ENCODE measurements at regions not wholly inside any gene's neighbourhood (a gene's known extent, or its start where the extent isn't known, plus 50 kb on each side); places are given as distances from the start of the nearest gene placed in this dataset.

DNA sequence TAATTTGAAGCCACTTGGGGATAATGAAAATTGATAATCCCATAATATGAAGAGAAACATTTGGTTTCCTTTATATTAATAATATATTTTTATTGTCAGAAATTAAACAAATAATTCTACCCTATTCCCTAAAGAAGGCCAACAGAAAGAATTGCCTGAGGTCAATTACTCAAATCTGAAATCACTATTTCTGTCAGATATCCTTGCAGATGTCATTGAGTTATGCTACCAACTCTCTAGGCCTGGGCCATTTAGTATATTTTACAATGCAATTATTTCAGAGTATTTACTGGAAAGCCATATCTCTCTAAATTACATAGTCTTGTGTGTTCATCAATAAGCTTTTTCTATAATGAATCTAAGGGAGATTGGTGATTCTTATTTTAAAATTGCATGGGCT, 498.1 kb downstream of the KIF20B start:
- H3K36me3 ChIP-seq (ENCODE audit: control insufficient read depth, low read depth, low read length) = no peaks in the 10 kb centered on the region
- no peaks in the 10 kb centered on the region for H3K9me3 ChIP-seq (ENCODE audit: control insufficient read depth, low read depth, low read length)
- H3K27ac ChIP-seq (ENCODE audit: low read length) = no peak overlapping the region
- no peak overlapping the region for H3K4me3 ChIP-seq (ENCODE audit: low read length)
- no peak overlapping the region for H3K9ac ChIP-seq (ENCODE audit: low read length)
- H3K4me1 ChIP-seq (ENCODE audit: control insufficient read depth, low read depth, low read length) = no peaks in the 10 kb centered on the region
- no peaks in the 10 kb centered on the region for H3K27me3 ChIP-seq (ENCODE audit: control insufficient read depth, insufficient read depth, low read length)

DNA sequence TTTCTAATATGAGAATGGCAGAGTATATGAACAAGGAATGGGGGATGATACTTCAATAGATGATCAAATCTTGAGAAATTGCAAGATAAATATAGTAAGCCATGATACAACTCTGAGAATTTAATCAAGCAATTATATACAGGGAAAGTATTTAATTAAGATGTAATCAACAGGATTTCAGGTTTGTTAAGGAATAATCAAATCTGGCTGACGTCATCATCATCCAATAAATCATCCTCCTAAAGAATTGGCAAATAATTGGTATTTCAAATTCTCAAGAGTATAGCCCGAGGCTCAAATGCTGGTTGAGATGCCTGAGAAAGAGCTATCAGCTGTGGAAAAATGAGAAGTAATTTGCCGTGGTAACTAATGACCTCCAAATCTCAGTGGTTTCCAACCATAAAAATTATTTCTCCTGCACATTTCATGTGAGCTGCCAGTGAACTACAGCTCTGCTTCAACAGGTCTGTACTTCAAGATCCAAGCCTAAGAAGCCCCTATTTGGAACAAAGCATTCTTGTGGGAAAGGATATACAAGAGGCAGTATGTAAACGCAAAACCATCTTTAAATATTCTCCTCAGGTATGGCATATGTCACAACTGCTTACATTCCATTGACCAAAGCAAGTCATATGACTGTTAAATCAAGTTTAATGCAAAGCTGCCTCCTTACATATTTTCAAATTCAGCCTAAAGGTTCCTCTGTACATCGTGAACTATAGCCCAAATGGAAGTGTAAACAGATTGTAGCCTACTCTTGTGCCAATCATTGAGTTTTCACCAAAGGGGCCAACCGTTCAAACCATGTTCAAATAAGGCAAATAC, 503.0 kb downstream of the KIF20B start:
- H3K4me1 ChIP-seq (ENCODE audit: control insufficient read depth, low read depth, low read length) = no peaks in the 10 kb centered on the region
- no peak overlapping the region for H3K4me3 ChIP-seq (ENCODE audit: low read length)
- H3K27me3 ChIP-seq (ENCODE audit: control insufficient read depth, insufficient read depth, low read length) = no peaks in the 10 kb centered on the region
- H3K36me3 ChIP-seq (ENCODE audit: control insufficient read depth, low read depth, low read length) = no peaks in the 10 kb centered on the region
- H3K27ac ChIP-seq (ENCODE audit: low read length) = no peak overlapping the region
- no peak overlapping the region for H3K9ac ChIP-seq (ENCODE audit: low read length)
- H3K9me3 ChIP-seq (ENCODE audit: control insufficient read depth, low read depth, low read length) = no peaks in the 10 kb centered on the region

DNA sequence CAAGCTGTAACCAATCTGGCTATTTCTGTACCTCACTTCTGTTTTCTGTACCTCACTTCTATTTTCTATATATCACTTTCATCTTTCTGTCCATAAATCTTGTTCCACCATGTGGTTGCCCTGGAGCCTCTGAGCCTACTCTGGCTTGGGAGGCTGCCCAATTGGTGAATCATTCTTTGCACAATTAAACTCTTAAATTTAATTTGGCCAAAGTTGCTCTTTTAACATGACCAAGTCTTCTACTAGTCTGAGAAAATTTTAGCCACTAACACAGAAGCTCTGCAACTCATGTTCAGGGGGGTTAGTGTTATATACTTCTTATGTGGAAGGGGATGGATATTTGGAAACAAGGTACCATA, 503.5 kb downstream of the KIF20B start:
- Histone ChIP-seq H3K9ac (ENCODE audit: low read length) (no peak overlapping the region), H3K4me1 (ENCODE audit: control insufficient read depth, low read depth, low read length) (no peaks in the 10 kb centered on the region), H3K27me3 (ENCODE audit: control insufficient read depth, insufficient read depth, low read length) (no peaks in the 10 kb centered on the region), H3K9me3 (ENCODE audit: control insufficient read depth, low read depth, low read length) (no peaks in the 10 kb centered on the region), H3K27ac (ENCODE audit: low read length) (no peak overlapping the region), H3K36me3 (ENCODE audit: control insufficient read depth, low read depth, low read length) (no peaks in the 10 kb centered on the region), H3K4me3 (ENCODE audit: low read length) (no peak overlapping the region)

DNA sequence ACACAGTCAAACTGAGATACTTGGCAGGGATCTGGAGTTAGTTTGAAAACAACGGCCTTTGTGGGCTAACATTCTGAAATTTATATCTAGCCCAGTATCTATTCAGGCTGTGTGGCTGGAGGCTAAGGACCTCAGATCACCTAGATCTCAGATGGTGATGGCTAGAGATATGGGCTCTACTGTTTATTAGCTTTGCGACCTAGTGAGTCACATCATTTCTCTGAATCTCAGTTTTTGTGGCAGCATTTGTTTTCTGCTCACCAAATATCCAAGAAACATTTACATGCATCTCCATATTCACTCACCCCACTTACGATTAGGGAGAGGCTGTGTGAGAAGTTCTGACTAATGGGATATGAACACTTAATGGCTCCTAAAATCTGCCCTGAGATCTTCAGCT, 503.9 kb downstream of the KIF20B start:
- no peaks in the 10 kb centered on the region for H3K9me3 ChIP-seq (ENCODE audit: control insufficient read depth, low read depth, low read length)
- no peak overlapping the region for H3K4me3 ChIP-seq (ENCODE audit: low read length)
- H3K4me1 ChIP-seq (ENCODE audit: control insufficient read depth, low read depth, low read length) = no peaks in the 10 kb centered on the region
- H3K9ac ChIP-seq (ENCODE audit: low read length) = no peak overlapping the region
- no peaks in the 10 kb centered on the region for H3K36me3 ChIP-seq (ENCODE audit: control insufficient read depth, low read depth, low read length)
- H3K27ac ChIP-seq (ENCODE audit: low read length) = no peak overlapping the region
- no peaks in the 10 kb centered on the region for H3K27me3 ChIP-seq (ENCODE audit: control insufficient read depth, insufficient read depth, low read length)

DNA sequence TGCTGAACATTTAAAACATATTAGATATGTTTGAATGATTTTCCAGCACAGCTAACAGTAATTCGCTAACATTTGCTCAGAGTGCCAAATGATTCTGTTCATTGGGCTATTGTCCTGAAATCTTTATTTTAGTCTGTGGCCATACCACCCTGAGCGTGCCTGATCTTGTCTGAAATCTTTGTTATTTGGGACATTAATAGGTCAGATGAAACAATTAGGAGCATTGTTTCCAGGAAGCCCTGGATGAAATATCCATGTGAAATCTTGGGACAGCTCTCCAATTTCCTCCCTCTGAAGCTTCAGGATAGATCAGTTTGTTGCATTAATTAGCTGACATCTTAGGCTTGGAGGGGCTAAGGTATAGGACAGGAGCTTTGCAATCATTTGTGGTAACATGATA, 512.0 kb downstream of the KIF20B start:
- Histone ChIP-seq H3K4me3 (ENCODE audit: low read length) (no peak overlapping the region), H3K9ac (ENCODE audit: low read length) (no peak overlapping the region), H3K9me3 (ENCODE audit: control insufficient read depth, low read depth, low read length) (no peaks in the 10 kb centered on the region), H3K27me3 (ENCODE audit: control insufficient read depth, insufficient read depth, low read length) (no peaks in the 10 kb centered on the region), H3K4me1 (ENCODE audit: control insufficient read depth, low read depth, low read length) (no peaks in the 10 kb centered on the region), H3K36me3 (ENCODE audit: control insufficient read depth, low read depth, low read length) (no peaks in the 10 kb centered on the region), H3K27ac (ENCODE audit: low read length) (no peak overlapping the region)

DNA sequence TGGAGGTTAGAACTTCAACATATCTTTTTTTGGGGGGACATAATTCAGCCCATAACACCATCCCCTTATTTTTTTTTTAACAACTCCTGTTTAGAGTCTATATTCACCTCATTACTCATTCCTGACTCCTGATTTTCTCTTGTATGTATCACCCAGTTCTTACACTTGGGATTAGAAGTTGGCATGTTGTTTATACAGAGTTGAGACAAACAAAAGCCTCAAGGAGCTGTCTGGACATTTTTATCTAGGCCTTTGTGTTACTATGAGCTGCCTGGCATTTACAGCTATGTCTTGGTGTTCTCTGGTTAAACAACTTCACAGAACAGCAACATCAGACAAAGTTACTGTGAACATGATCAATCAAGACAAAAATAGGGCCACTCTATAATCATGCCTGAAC, 517.5 kb downstream of the KIF20B start:
- Histone ChIP-seq H3K9me3 (ENCODE audit: control insufficient read depth, low read depth, low read length) (no peaks in the 10 kb centered on the region), H3K4me1 (ENCODE audit: control insufficient read depth, low read depth, low read length) (no peaks in the 10 kb centered on the region), H3K9ac (ENCODE audit: low read length) (no peak overlapping the region), H3K4me3 (ENCODE audit: low read length) (no peak overlapping the region), H3K27me3 (ENCODE audit: control insufficient read depth, insufficient read depth, low read length) (no peaks in the 10 kb centered on the region), H3K36me3 (ENCODE audit: control insufficient read depth, low read depth, low read length) (no peaks in the 10 kb centered on the region), H3K27ac (ENCODE audit: low read length) (no peak overlapping the region)

DNA sequence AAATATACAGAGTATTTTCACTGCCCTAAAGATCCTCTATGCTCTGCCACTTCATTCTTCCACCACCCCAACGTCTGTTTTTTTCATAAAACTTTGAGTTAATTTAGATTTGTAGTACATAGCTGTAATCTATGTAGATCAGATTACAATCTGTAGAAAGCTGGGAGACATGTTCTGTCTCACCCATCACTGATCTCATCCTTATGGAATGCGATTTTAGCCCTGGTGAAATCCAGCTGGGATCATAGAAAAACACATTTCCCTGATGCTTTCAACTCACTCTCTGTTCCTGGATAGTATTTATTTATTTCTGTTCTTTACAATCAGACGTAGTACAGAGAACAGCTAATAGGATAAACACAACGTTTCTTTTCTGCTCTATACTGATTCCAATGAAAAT, 521.0 kb downstream of the KIF20B start:
- Histone ChIP-seq H3K27me3 (ENCODE audit: control insufficient read depth, insufficient read depth, low read length) (no peaks in the 10 kb centered on the region), H3K4me3 (ENCODE audit: low read length) (no peak overlapping the region), H3K36me3 (ENCODE audit: control insufficient read depth, low read depth, low read length) (no peaks in the 10 kb centered on the region), H3K9ac (ENCODE audit: low read length) (no peak overlapping the region), H3K27ac (ENCODE audit: low read length) (no peak overlapping the region), H3K4me1 (ENCODE audit: control insufficient read depth, low read depth, low read length) (no peaks in the 10 kb centered on the region), H3K9me3 (ENCODE audit: control insufficient read depth, low read depth, low read length) (no peaks in the 10 kb centered on the region)

- Histone ChIP-seq H3K4me1 (ENCODE audit: control insufficient read depth, low read depth, low read length) (no peaks in the 10 kb centered on the region), H3K36me3 (ENCODE audit: control insufficient read depth, low read depth, low read length) (no peaks in the 10 kb centered on the region), H3K4me3 (ENCODE audit: low read length) (no peak overlapping the region), H3K9ac (ENCODE audit: low read length) (no peak overlapping the region), H3K27me3 (ENCODE audit: control insufficient read depth, insufficient read depth, low read length) (no peaks in the 10 kb centered on the region), H3K9me3 (ENCODE audit: control insufficient read depth, low read depth, low read length) (no peaks in the 10 kb centered on the region), H3K27ac (ENCODE audit: low read length) (no peak overlapping the region)
Observed at GRCh38 chr10:90222939-90223338, 521.5 kb downstream of the KIF20B start.

DNA sequence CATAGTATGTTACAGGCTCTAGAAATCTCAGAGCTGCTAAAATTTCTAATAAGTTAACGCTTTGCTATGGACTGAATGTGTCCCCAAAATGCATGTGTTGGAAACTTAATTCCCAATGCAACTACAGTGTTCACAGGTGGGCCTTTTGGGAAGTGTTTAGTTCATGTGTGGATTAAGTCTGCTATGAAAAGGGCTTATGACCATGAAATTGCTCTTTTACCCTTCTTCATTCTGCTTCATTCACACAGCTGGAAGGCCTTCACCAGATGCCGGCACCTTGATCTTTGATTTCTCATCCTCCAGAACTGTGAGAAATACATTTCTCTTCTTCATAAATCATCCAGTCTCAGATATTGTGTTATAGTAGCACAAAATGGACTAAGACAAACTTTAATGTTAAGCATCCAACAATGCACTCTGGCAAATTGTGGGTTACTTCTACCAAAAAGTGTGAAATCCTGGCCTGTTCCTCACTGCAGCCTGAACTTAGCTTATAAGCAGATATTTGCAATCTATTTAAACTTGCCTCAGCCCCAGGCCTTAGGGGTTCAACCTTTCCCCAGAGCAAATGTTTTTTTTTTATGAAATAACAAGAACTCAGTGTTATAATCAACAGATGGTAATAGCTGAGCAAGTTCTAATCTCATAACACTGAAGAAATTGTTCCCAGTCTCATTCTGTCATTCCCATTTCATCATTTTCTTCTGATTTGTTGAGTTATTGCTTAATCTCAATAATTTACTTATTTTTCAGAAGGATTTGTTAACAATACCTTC, 523.6 kb downstream of the KIF20B start:
- Histone ChIP-seq H3K9me3 (ENCODE audit: control insufficient read depth, low read depth, low read length) (no peaks in the 10 kb centered on the region), H3K27ac (ENCODE audit: low read length) (no peak overlapping the region), H3K27me3 (ENCODE audit: control insufficient read depth, insufficient read depth, low read length) (no peaks in the 10 kb centered on the region), H3K4me1 (ENCODE audit: control insufficient read depth, low read depth, low read length) (no peaks in the 10 kb centered on the region), H3K9ac (ENCODE audit: low read length) (no peak overlapping the region), H3K36me3 (ENCODE audit: control insufficient read depth, low read depth, low read length) (no peaks in the 10 kb centered on the region), H3K4me3 (ENCODE audit: low read length) (no peak overlapping the region)

GRCh38 chr10:90226517-90226916, 525.1 kb downstream of the KIF20B start:
- no peak overlapping the region for H3K9ac ChIP-seq (ENCODE audit: low read length)
- no peaks in the 10 kb centered on the region for H3K27me3 ChIP-seq (ENCODE audit: control insufficient read depth, insufficient read depth, low read length)
- H3K4me1 ChIP-seq (ENCODE audit: control insufficient read depth, low read depth, low read length) = no peaks in the 10 kb centered on the region

DNA sequence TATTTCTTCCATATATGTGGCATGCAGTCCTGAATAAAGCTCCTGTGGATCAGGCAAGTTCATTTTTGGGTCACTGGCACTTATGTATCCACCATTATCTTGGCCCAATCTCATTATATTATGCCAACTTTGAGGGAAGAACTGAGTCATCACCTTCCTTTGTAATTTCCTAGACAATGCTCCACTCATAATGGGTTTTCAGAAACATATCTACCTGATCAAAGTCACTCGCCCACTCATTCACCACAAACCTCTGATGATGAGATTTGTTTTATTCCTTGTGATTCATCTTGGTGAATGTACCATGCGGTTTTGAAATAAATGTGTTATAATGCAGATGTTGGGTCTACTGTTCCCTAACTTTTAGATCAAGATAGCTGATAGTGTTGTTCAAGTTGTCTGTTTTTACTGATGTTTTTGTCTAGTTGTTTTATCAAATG, 525.8 kb downstream of the KIF20B start:
- no peak overlapping the region for H3K9ac ChIP-seq (ENCODE audit: low read length)
- H3K27ac ChIP-seq (ENCODE audit: low read length) = no peak overlapping the region
- H3K36me3 ChIP-seq (ENCODE audit: control insufficient read depth, low read depth, low read length) = no peaks in the 10 kb centered on the region
- H3K4me3 ChIP-seq (ENCODE audit: low read length) = no peak overlapping the region
- no peaks in the 10 kb centered on the region for H3K9me3 ChIP-seq (ENCODE audit: control insufficient read depth, low read depth, low read length)
- H3K27me3 ChIP-seq (ENCODE audit: control insufficient read depth, insufficient read depth, low read length) = no peaks in the 10 kb centered on the region
- no peaks in the 10 kb centered on the region for H3K4me1 ChIP-seq (ENCODE audit: control insufficient read depth, low read depth, low read length)

More at GRCh38 chr10:90226517-90226916, 525.1 kb downstream of the KIF20B start:
- Histone ChIP-seq H3K27ac (ENCODE audit: low read length) (no peak overlapping the region), H3K36me3 (ENCODE audit: control insufficient read depth, low read depth, low read length) (no peaks in the 10 kb centered on the region), H3K4me3 (ENCODE audit: low read length) (no peak overlapping the region), H3K9me3 (ENCODE audit: control insufficient read depth, low read depth, low read length) (no peaks in the 10 kb centered on the region)

DNA sequence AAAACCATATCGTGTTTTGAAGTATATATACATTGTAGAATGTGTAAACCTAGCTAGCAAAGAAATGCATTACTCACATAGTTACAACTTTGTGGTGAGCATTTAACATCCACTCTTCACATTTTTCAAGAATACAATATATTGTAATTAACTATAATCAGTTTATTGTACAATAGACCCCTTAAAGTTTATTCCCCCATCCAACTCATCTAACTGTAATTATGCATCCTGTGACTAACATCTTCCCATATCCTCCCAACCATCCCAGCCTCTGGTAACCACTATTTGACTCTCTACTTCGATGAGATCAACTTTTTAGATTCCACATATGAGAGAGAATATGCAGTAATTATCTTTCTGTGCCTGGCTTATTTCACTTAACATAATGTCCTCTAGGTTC, 526.4 kb downstream of the KIF20B start:
- H3K4me1 ChIP-seq (ENCODE audit: control insufficient read depth, low read depth, low read length) = no peaks in the 10 kb centered on the region
- H3K4me3 ChIP-seq (ENCODE audit: low read length) = no peak overlapping the region
- no peaks in the 10 kb centered on the region for H3K9me3 ChIP-seq (ENCODE audit: control insufficient read depth, low read depth, low read length)
- H3K27ac ChIP-seq (ENCODE audit: low read length) = no peak overlapping the region
- no peak overlapping the region for H3K9ac ChIP-seq (ENCODE audit: low read length)
- no peaks in the 10 kb centered on the region for H3K36me3 ChIP-seq (ENCODE audit: control insufficient read depth, low read depth, low read length)
- no peaks in the 10 kb centered on the region for H3K27me3 ChIP-seq (ENCODE audit: control insufficient read depth, insufficient read depth, low read length)
